ENCODE measurements at regions not wholly inside any gene's neighbourhood (a gene's known extent, or its start where the extent isn't known, plus 50 kb on each side); places are given as distances from the start of the nearest gene placed in this dataset.
"Not testable (repeated sequence)": the region's sequence is repeated elsewhere in the genome, so short reads cannot be mapped to it uniquely, and the experiment has no call there.

- TF ChIP-seq ZFX (IDR thresholded peaks at IDR 0.05) = no peak
- H3K27ac ChIP-seq = no peak overlapping the region
Measured at GRCh38 chr9:752681-753200, 88.8 kb upstream of the DMRT1 start.

DNA sequence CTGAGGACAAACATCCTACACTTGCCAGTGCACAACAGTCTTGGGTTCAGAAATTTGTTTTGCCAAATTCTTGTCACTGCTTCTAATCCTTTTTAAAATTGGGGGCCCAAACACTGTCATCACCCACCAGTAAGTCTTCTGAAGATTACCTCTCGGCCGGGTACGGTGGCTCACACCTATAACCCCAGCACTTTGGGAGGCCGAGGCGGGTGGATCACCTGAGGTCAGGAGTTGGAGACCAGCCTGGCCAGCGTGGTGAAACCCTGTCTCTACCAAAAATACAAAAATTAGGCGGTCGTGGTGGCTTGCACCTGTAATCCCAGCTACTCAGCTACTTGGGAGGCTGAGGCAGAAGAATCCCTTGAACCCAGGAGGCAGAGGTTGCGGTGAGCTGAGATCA is 87.8 kb upstream of the DMRT1 start:
- not testable (repeated sequence) for H3K27ac ChIP-seq

DNA sequence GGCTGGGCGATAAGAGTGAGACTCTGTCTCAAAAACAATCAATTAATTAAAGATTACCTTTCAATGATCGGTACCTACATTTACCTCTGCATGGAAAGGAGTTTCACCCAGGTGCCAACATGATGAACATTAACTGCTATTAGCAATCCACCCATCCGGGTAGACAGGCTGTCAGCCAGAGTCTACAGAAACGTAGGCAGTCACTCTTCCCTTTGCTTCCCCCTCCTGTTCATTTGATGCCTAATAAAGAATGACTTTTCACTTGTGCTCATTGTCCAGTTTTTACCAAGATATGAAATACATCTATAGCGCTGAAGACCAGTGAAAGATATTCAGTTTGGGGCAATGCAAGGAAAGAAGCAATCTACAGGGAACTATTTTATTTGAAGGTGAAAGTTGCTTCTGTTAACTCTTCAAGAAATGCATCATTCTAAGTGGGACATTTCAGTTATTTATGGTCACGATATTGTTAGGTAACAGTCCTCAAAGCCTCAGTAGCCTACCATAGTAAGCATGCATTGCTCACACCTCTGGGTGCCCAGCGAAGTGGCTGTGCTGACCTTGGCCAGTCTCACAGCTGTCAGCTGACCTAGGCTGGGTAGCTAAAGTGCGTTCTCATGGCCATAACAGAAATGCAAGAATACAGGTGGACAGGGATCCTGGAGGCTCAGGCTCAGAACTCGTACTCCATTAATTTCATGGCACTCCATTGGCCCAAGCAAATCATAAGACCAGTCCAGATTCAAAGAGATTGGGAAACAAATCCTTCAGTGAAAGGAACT is 87.2 kb upstream of the DMRT1 start:
- H3K27ac ChIP-seq = no peak overlapping the region
- TF ChIP-seq CTCF (conservative IDR thresholded peaks at IDR 0.05) = no peak
- no peak for TF ChIP-seq ZFX (IDR thresholded peaks at IDR 0.05)

- TF ChIP-seq ZFX (IDR thresholded peaks at IDR 0.05) (no peak), CTCF (conservative IDR thresholded peaks at IDR 0.05) (no peak)
- H3K27ac ChIP-seq = no peak overlapping the region
Measured at GRCh38 chr9:755454-756381, 85.8 kb upstream of the DMRT1 start.

DNA sequence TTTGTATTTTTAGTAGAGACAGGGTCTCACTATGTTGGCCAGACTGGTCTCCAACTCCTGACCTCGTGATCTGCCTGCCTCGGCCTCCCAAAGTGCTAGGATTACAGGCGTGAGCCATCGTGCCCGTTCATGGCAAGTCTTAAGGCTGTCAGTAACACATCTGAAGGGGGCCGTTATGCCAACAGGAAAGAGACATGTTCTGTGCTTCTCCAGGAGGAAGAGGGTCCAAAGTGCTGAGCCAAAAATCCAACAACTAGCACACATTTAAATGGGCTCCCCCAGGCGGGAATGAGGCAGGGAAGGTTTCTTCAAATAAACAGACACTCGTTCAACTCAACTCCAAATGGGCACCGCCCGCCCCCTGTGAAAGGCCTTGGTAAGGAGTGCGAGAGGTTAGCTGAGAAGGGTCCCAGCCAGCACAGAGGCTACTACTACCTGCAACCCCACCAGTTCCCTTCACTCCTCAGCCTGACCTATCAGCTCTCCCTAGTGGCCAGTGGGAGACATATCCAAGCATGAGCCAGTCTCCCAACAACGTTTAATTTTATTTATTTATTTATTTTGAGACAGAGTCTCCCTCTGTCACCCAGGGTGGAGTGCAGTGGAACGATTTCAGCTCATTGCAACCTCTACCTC is 84.1 kb upstream of the DMRT1 start:
- H3K27ac ChIP-seq = no peak overlapping the region

DNA sequence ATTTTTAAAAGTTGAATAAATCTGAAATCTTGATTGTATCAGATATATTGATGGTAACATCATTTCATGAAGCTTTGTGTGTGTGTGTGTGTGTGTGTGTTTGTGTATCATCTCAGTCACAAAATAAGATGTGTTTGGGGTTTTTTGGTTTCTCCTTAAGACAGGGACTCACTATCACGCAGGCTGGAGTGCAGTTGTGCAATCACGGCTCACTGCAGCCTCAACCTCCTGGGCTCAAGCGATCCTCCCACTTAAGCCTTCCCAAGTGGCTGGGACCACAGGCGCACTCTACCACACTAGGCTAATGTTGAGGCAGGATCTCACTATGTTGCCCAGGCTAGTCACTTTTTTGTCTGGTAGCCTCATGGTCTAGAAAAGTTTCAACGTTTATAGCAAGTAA is 83.4 kb upstream of the DMRT1 start:
- TF ChIP-seq ZFX (IDR thresholded peaks at IDR 0.05) (no peak), CTCF (conservative IDR thresholded peaks at IDR 0.05) (no peak)
- no peak overlapping the region for H3K27ac ChIP-seq

More for the DNA sequence above, 84.1 kb upstream of the DMRT1 start:
- TF ChIP-seq CTCF (conservative IDR thresholded peaks at IDR 0.05) (peak; percentile 68), ZFX (IDR thresholded peaks at IDR 0.05) (no peak)

- H3K27ac ChIP-seq = no peak overlapping the region
- no peak for TF ChIP-seq ZFX (IDR thresholded peaks at IDR 0.05)
- no peak for TF ChIP-seq CTCF (conservative IDR thresholded peaks at IDR 0.05)
Measured at GRCh38 chr9:759541-759940, 82.0 kb upstream of the DMRT1 start.

Data from C4-2B (cell line).